Amygdala (tissue), 56 donors: ENCODE measurements at regions not wholly inside any gene's neighbourhood (a gene's known extent, or its start where the extent isn't known, plus 50 kb on each side); places are given as distances from the start of the nearest gene placed in this dataset.

ENCODE experiments used
- DNase-seq, 56 donors: peaks; one replicate each; lab custom pipeline; 2025; lab: John Stamatoyannopoulos, UW

GRCh38 chr7:124364283-124364682 is 331.4 kb upstream of the TMEM229A start:
- DNase-seq: no peak

GRCh38 chr7:124354201-124354600 is 321.3 kb upstream of the TMEM229A start:
- DNase-seq: no peak

- DNase-seq: peak in 16 of 56 donors; percentile 0 to 45 (median 6)
Observed at GRCh38 chr7:124351950-124352349, 319.1 kb upstream of the TMEM229A start.

GRCh38 chr7:124349443-124349842 is 316.6 kb upstream of the TMEM229A start:
- DNase-seq: no peak

GRCh38 chr7:124338861-124339260 is 306.0 kb upstream of the TMEM229A start:
- DNase-seq: no peak

GRCh38 chr7:124330731-124331407 is 298.0 kb upstream of the TMEM229A start:
- no peak for DNase-seq

- no peak for DNase-seq
Observed at GRCh38 chr7:124328774-124329173, 295.9 kb upstream of the TMEM229A start.

GRCh38 chr7:124324262-124324661 is 291.4 kb upstream of the TMEM229A start:
- DNase-seq: no peak

GRCh38 chr7:124323597-124323996 is 290.7 kb upstream of the TMEM229A start:
- no peak for DNase-seq

- DNase-seq: no peak
Observed at GRCh38 chr7:124322561-124322960, 289.7 kb upstream of the TMEM229A start.

- DNase-seq: no peak
Observed at GRCh38 chr7:124318721-124319450, 286.0 kb upstream of the TMEM229A start.

GRCh38 chr7:124310934-124311390 is 278.1 kb upstream of the TMEM229A start:
- no peak for DNase-seq

GRCh38 chr7:124308384-124308783 is 275.5 kb upstream of the TMEM229A start:
- DNase-seq: no peak

GRCh38 chr7:124295289-124295688 is 262.4 kb upstream of the TMEM229A start:
- DNase-seq: no peak

GRCh38 chr7:124284937-124285336 is 252.1 kb upstream of the TMEM229A start:
- DNase-seq: no peak

GRCh38 chr7:124276005-124276622 is 243.2 kb upstream of the TMEM229A start:
- peak in 1 of 56 donors; percentile 10 for DNase-seq

GRCh38 chr7:124275411-124275810 is 242.5 kb upstream of the TMEM229A start:
- DNase-seq: no peak

- no peak for DNase-seq
Observed at GRCh38 chr7:124269774-124270173, 236.9 kb upstream of the TMEM229A start.

GRCh38 chr7:124267154-124267553 is 234.3 kb upstream of the TMEM229A start:
- DNase-seq: no peak

GRCh38 chr7:124263232-124263827 is 230.5 kb upstream of the TMEM229A start:
- DNase-seq: no peak

GRCh38 chr7:124261710-124262109 is 228.8 kb upstream of the TMEM229A start:
- no peak for DNase-seq
